ENCODE measurements at regions not wholly inside any gene's neighbourhood (a gene's known extent, or its start where the extent isn't known, plus 50 kb on each side); places are given as distances from the start of the nearest gene placed in this dataset.
A peak's percentile ranks its signal among the peaks of the same experiment; 100 is the strongest.
"Not testable (repeated sequence)": the region's sequence is repeated elsewhere in the genome, so short reads cannot be mapped to it uniquely, and the experiment has no call there.

- DNase-seq = no peak
These were observed 476.2 kb downstream of the MMUT start for GRCh38 chr6:48986845-48987244.

- DNase-seq = no peak
These were observed 476.9 kb downstream of the MMUT start for GRCh38 chr6:48986105-48986504.

- DNase-seq = no peak
These were observed 478.0 kb downstream of the MMUT start for GRCh38 chr6:48985025-48985424.

- not testable (repeated sequence) for DNase-seq
These were observed 479.1 kb downstream of the MMUT start for GRCh38 chr6:48983968-48984367.

GRCh38 chr6:48983377-48983776, 479.7 kb downstream of the MMUT start:
- DNase-seq = no peak

- DNase-seq = no peak
These were observed 483.2 kb downstream of the MMUT start for GRCh38 chr6:48979806-48980205.

GRCh38 chr6:48979085-48979484, 484.0 kb downstream of the MMUT start:
- no peak for DNase-seq

- no peak for DNase-seq
These were observed 485.0 kb downstream of the MMUT start for GRCh38 chr6:48978016-48978415.

GRCh38 chr6:48977573-48977972, 485.5 kb downstream of the MMUT start:
- DNase-seq = no peak

- DNase-seq = no peak
These were observed 489.6 kb downstream of the MMUT start for GRCh38 chr6:48973491-48973890.

- peak; percentile 16 for DNase-seq
These were observed 501.2 kb downstream of the MMUT start for GRCh38 chr6:48961781-48962415.

GRCh38 chr6:48959251-48960060, 503.6 kb downstream of the MMUT start:
- no peak for DNase-seq

GRCh38 chr6:48957781-48958180, 505.3 kb downstream of the MMUT start:
- no peak for DNase-seq

- DNase-seq = no peak
These were observed 511.1 kb downstream of the MMUT start for GRCh38 chr6:48951917-48952316.

GRCh38 chr6:48944276-48944675, 518.8 kb downstream of the MMUT start:
- not testable (repeated sequence) for DNase-seq

- no peak for DNase-seq
These were observed 529.9 kb downstream of the MMUT start for GRCh38 chr6:48933136-48933535.

- DNase-seq = no peak
These were observed 534.1 kb downstream of the MMUT start for GRCh38 chr6:48928937-48929336.

GRCh38 chr6:48922837-48923236, 540.2 kb downstream of the MMUT start:
- DNase-seq = no peak

- DNase-seq = no peak
These were observed 543.5 kb downstream of the MMUT start for GRCh38 chr6:48919555-48919954.

- no peak for DNase-seq
These were observed 545.8 kb downstream of the MMUT start for GRCh38 chr6:48917233-48917632.

- DNase-seq = no peak
These were observed 546.4 kb downstream of the MMUT start for GRCh38 chr6:48916607-48917006.

GRCh38 chr6:48915591-48915990, 547.5 kb downstream of the MMUT start:
- DNase-seq = no peak

- no peak for DNase-seq
These were observed 550.5 kb downstream of the MMUT start for GRCh38 chr6:48912503-48912902.

GRCh38 chr6:48904809-48905208, 558.2 kb downstream of the MMUT start:
- DNase-seq = no peak

- DNase-seq = no peak
These were observed 568.6 kb downstream of the MMUT start for GRCh38 chr6:48894469-48894868.
